Type B pancreatic cell (in vitro differentiated cells): ENCODE measurements at regions not wholly inside any gene's neighbourhood (a gene's known extent, or its start where the extent isn't known, plus 50 kb on each side); places are given as distances from the start of the nearest gene placed in this dataset.

Experiments
- DNase-seq: peaks from one replicate; pipeline ENCODE4 v3.0.0; 2021; ENCODE audit warnings: mixed read lengths; ENCODE audit not compliant: unreplicated experiment; ENCODE audit errors: extremely low spot score
- H3K27ac Mint-ChIP-seq: 2 replicates; pipeline ENCODE4 v1.8.0; 2021; ENCODE audit warnings: mild to moderate bottlenecking, mixed read lengths
- H3K27me3 Mint-ChIP-seq: 2 replicates; pipeline ENCODE4 v1.8.0; 2021; ENCODE audit warnings: mixed read lengths
- H3K36me3 Mint-ChIP-seq: 2 replicates; pipeline ENCODE4 v1.8.0; 2021; ENCODE audit warnings: mixed read lengths
- H3K4me1 Mint-ChIP-seq: one replicate; pipeline ENCODE4 v1.8.0; 2021; ENCODE audit warnings: mixed read lengths; ENCODE audit not compliant: unreplicated experiment
- H3K4me3 Mint-ChIP-seq: 2 replicates; pipeline ENCODE4 v1.8.0; 2021; ENCODE audit warnings: mild to moderate bottlenecking, mixed read lengths
- H3K9me3 Mint-ChIP-seq: 2 replicates; pipeline ENCODE4 v1.8.0; 2021; ENCODE audit warnings: mixed read lengths
- TF ChIP-seq, protein P1 (sequence below): fragments of 200-600 bp; sonication (generic); conservative IDR thresholded peaks from 2 replicates; pipeline ENCODE4 v1.5.0; 2021; ENCODE audit warnings: antibody characterized with exemption, mild to moderate bottlenecking

DNA sequence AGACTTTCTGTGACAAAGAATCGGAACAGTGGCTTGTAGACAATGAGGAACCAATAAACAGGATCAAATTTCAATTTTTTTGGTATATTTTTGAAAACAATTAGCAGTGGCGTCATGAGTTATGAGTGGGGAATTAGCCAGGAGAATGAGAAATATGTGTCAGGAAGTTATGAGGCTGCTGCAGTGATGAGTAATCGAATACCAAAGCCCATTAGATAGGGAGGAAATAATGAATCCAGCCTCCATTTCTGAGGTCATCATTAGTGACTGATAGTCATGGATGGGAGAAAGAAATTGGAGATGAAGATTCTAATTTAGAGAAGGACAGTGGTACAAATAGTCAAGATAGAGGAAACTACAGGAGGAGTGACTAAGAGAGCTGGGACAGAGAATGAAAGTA, 673.1 kb upstream of the VRK2 start:
- TF ChIP-seq, protein P1, sequence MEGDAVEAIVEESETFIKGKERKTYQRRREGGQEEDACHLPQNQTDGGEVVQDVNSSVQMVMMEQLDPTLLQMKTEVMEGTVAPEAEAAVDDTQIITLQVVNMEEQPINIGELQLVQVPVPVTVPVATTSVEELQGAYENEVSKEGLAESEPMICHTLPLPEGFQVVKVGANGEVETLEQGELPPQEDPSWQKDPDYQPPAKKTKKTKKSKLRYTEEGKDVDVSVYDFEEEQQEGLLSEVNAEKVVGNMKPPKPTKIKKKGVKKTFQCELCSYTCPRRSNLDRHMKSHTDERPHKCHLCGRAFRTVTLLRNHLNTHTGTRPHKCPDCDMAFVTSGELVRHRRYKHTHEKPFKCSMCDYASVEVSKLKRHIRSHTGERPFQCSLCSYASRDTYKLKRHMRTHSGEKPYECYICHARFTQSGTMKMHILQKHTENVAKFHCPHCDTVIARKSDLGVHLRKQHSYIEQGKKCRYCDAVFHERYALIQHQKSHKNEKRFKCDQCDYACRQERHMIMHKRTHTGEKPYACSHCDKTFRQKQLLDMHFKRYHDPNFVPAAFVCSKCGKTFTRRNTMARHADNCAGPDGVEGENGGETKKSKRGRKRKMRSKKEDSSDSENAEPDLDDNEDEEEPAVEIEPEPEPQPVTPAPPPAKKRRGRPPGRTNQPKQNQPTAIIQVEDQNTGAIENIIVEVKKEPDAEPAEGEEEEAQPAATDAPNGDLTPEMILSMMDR, result no peak
- no peak overlapping the region for H3K4me3 Mint-ChIP-seq
- H3K27ac Mint-ChIP-seq, result no peak overlapping the region
- H3K4me1 Mint-ChIP-seq, result no peaks in the 10 kb centered on the region
- H3K9me3 Mint-ChIP-seq, result no peaks in the 10 kb centered on the region
- DNase-seq, result no peak
- H3K27me3 Mint-ChIP-seq, result no peaks in the 10 kb centered on the region
- H3K36me3 Mint-ChIP-seq, result no peaks in the 10 kb centered on the region

DNA sequence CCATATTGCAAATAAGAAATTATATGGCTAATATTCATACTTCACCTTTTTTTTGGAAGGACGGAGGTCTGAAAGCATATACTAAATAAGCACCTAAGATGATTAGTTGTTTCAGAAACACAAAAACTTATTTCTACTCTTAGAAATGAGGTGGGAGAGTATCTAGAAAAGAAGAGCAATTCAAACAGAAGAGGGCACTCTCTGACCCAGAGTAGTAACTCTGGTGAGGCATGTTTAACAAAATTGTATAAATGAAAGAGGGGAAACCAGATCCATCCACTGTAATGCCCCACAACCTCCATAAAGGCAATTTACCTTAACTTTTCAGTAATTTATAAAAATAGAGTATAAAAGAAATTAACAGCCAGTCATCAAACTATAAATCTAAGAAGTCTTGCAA, 669.6 kb upstream of the VRK2 start:
- Mint-ChIP-seq H3K4me1 (no peaks in the 10 kb centered on the region), H3K9me3 (no peaks in the 10 kb centered on the region), H3K27ac (no peak overlapping the region), H3K36me3 (no peaks in the 10 kb centered on the region), H3K4me3 (no peak overlapping the region), H3K27me3 (no peaks in the 10 kb centered on the region)
- TF ChIP-seq, protein P1, result peak; percentile 50
- no peak for DNase-seq

DNA sequence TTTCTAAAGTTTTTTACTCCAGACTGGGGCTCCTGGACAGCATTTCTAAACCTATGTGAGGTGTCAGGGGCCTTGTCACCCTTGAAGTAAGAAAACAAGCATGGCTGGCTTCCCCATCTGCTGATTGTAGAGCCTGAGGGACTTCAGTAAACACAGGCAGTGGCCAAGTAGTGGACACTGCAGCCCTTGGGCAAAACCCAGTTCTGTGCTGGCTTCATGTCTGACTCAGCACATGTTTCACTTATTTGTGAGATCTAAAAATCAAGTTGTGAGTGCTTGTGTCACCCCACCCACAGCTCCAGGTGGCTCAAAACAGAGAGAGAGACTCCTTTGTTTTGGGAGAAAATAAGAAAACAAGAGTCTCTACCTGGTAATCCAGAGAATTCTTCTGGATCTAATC, 660.3 kb upstream of the VRK2 start:
- Mint-ChIP-seq H3K36me3 (no peaks in the 10 kb centered on the region), H3K9me3 (no peaks in the 10 kb centered on the region), H3K27me3 (no peaks in the 10 kb centered on the region), H3K4me3 (no peak overlapping the region), H3K27ac (no peak overlapping the region), H3K4me1 (no peaks in the 10 kb centered on the region)
- no peak for DNase-seq
- TF ChIP-seq, protein P1, result no peak

DNA sequence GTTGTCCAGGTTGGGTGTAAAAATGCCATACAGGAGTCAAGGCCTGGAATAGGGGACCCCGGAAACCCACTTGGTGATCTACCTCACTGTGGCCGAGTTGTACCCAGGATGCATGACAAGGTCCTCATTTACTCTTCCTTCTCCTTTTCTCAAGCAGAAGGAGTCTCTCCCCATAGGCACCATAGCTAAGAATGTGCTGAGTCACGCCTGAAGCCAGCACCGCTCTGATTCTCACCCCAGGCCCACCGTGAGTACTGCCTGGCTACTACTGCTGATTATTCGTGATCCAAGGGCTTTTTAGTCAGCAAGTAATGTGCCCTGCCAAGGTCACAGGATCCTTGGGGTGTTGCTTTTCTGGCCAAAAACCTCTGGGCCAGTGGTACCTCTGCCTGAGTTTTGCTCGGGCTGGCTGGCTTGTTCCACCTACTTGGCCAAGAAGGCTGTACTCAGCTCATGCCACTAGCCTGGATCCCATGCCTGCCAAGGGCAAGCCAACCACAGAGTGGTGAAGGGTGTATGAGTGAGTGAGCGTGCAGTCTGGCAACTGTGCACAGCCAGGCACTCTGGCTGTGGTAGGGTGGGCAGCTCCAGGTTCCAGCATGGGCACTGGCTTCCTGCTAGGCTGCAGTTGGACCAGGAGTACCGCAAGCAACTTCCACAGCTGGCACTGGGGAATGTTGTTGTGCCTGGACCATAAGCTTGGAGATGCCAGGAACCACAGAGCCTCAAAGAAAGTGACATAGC, 650.1 kb upstream of the VRK2 start:
- H3K27ac Mint-ChIP-seq, result no peak overlapping the region
- no peaks in the 10 kb centered on the region for H3K36me3 Mint-ChIP-seq
- no peaks in the 10 kb centered on the region for H3K27me3 Mint-ChIP-seq
- DNase-seq, result no peak
- no peaks in the 10 kb centered on the region for H3K9me3 Mint-ChIP-seq
- TF ChIP-seq, protein P1, result no peak
- H3K4me3 Mint-ChIP-seq, result no peak overlapping the region
- H3K4me1 Mint-ChIP-seq, result no peaks in the 10 kb centered on the region

DNA sequence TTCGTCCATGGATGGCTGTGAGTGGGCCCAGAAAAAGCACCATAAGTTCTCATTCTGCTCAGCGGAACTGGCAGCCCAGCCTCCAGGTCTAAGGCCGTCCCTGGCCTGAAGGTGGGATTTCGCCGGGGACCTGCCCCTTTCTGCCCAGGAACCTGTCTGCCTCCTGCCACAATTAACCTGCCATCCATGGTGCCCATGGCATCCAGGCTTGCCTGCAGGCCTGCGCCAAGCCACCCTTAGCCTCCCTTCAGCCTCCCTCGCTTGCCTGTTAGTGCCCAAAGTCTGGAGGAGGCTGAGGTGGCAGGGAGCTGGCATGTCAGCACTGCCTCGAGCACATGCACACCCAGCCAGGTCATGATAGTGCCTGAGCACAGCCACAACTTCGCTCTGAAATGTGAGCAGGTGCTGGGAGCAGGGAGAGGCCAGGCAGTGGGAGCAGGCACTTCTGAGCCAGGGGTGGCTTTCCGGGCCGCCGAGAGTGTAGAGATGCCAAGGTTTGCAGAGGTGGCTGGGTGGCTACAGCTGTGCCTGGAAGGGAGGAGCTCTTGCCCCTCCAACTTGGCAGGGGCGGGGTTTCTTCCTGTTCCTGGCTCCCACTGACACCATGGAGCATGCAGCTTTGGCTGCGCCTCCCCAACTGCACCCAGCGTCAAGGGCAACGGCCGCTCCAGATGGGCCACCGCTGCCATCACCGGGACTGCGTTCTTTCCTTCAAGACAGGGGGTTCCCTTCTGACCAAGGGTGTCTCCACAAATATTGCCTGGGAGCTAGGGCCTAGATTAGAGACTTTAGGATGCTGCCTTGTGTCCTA, 648.9 kb upstream of the VRK2 start:
- H3K27ac Mint-ChIP-seq, result no peak overlapping the region
- TF ChIP-seq, protein P1, result no peak
- H3K27me3 Mint-ChIP-seq, result no peaks in the 10 kb centered on the region
- no peaks in the 10 kb centered on the region for H3K36me3 Mint-ChIP-seq
- no peak overlapping the region for H3K4me3 Mint-ChIP-seq
- no peaks in the 10 kb centered on the region for H3K4me1 Mint-ChIP-seq
- no peaks in the 10 kb centered on the region for H3K9me3 Mint-ChIP-seq
- peak; percentile 58 for DNase-seq
